ENCODE measurements at regions not wholly inside any gene's neighbourhood (a gene's known extent, or its start where the extent isn't known, plus 50 kb on each side); places are given as distances from the start of the nearest gene placed in this dataset.

DNA sequence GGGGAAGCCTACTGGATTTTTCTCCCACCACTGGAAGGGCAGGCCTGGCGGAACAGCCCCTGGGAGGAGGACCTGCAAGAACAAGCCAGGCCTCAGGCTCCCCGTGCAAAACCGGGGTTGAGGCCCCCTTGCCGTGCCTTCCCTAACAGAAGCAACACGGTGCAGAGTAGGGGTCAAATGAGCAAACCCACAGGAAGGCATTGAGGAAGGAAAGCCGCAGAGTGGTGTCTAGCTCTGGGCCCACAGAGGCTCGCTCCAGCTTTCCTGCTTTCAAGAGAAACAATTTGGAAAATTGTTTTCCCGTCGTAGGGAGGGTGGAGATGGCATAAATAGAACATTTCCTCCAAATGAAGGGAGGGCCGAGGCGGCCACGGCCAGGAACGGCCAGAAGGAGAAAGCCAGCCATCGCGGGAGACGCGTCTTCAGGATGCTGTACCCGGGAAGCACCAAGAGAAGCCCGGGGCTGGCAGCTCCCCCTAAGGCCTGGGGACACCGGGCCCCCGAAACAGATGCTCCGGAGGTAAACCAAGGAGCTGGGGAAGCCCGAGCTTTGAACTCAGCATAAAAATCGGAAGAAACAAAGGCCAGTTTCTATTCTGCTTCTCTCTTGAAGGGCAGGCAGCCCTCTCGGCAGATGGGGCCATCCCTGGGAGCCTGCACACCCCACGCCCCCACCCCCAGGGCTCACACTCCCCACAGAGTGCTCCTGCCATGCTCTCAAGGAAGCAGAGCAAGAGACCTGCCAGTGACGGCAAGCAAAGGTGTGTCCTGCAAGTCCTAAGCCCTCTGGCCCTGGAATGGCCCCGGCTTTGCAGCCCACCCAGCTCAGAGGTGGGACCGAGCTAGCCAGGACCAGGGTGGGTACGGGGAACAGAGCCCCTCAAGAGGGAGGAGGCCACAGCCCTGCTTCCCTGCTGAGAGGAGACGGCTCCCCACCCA, 92.0 kb downstream of the RBFOX3 start:
- H3K27ac ChIP-seq (ENCODE audit: insufficient read length, low read depth, low read length) = no peak overlapping the region
- no peak overlapping the region for H3K9ac ChIP-seq (ENCODE audit: extremely low read depth, insufficient read length, low read length)
- no peak overlapping the region for H3K18ac ChIP-seq (ENCODE audit: insufficient read length, low read depth, low read length)
- no peak for DNase-seq
- H3K36me3 Mint-ChIP-seq (ENCODE audit: insufficient read depth in 1 of 3, low read depth in 3 of 3) = no peaks in the 10 kb centered on the region
- H4K8ac ChIP-seq (replicated peaks; ENCODE audit: insufficient read length, low read depth, low read length) = no peak overlapping the region
- no CpG with 5 or more reads among the region's 31 CpGs for WGBS (ENCODE audit: extremely low coverage, insufficient read length, low lambda C conversion rate)
- H3K23ac ChIP-seq (ENCODE audit: insufficient read length, low read depth, low read length) = no peak overlapping the region
- TF ChIP-seq, protein P1, sequence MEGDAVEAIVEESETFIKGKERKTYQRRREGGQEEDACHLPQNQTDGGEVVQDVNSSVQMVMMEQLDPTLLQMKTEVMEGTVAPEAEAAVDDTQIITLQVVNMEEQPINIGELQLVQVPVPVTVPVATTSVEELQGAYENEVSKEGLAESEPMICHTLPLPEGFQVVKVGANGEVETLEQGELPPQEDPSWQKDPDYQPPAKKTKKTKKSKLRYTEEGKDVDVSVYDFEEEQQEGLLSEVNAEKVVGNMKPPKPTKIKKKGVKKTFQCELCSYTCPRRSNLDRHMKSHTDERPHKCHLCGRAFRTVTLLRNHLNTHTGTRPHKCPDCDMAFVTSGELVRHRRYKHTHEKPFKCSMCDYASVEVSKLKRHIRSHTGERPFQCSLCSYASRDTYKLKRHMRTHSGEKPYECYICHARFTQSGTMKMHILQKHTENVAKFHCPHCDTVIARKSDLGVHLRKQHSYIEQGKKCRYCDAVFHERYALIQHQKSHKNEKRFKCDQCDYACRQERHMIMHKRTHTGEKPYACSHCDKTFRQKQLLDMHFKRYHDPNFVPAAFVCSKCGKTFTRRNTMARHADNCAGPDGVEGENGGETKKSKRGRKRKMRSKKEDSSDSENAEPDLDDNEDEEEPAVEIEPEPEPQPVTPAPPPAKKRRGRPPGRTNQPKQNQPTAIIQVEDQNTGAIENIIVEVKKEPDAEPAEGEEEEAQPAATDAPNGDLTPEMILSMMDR (conservative IDR thresholded peaks at IDR 0.05) = no peak
- H3K27me3 ChIP-seq (ENCODE audit: insufficient read depth, low read length) = no peaks in the 10 kb centered on the region
- no peaks in the 10 kb centered on the region for H3K23me2 ChIP-seq (ENCODE audit: insufficient read length, low read depth, low read length, poor library complexity, severe bottlenecking)
- H3K27ac Mint-ChIP-seq = peak overlapping the region in 1 of 3 experiments; percentile 64; a peak in 1 of 7 replicates
- no peaks in the 10 kb centered on the region for H3K9me3 Mint-ChIP-seq
- H3K14ac ChIP-seq (ENCODE audit: insufficient read depth, low read length) = no peak overlapping the region
- H3K4me1 Mint-ChIP-seq = peaks cover 18% of the 10 kb centered on the region in 2 experiments
- H4K20me1 ChIP-seq (ENCODE audit: control insufficient read depth, insufficient read depth, insufficient read length) = no peaks in the 10 kb centered on the region
- H4K91ac ChIP-seq (ENCODE audit: insufficient read length, low read depth, low read length) = no peak overlapping the region
- no peak overlapping the region for H2AK5ac ChIP-seq (ENCODE audit: insufficient read length, low read length)
- no peak overlapping the region for H4K5ac ChIP-seq (ENCODE audit: insufficient read length, low read depth, low read length)
- H2BK120ac ChIP-seq (ENCODE audit: low read depth, low read length, poor library complexity, severe bottlenecking) = no peak overlapping the region
- H3K27me3 Mint-ChIP-seq (ENCODE audit: low read depth) = peaks cover 10% of the 10 kb centered on the region
- no peak overlapping the region for H3K4me2 ChIP-seq (ENCODE audit: insufficient read depth, insufficient read length, low read length)
- H3K79me1 ChIP-seq (ENCODE audit: insufficient read depth, low read depth, low read length, poor library complexity, severe bottlenecking) = no peaks in the 10 kb centered on the region
- no peak overlapping the region for H2BK12ac ChIP-seq (ENCODE audit: insufficient read length, low read depth, low read length)
- H2BK5ac ChIP-seq (ENCODE audit: insufficient read length, low read length) = no peak overlapping the region
- no peaks in the 10 kb centered on the region for H3K4me1 ChIP-seq (ENCODE audit: insufficient read depth, low read length)
- no peak overlapping the region for H3K4me3 Mint-ChIP-seq
- H3K79me2 ChIP-seq (ENCODE audit: insufficient read depth, low read length) = no peaks in the 10 kb centered on the region
- no peak overlapping the region for H2BK15ac ChIP-seq (ENCODE audit: low read depth, low read length)
- H2BK20ac ChIP-seq (ENCODE audit: low read depth, low read length, poor library complexity, severe bottlenecking) = no peak overlapping the region
- no peak overlapping the region for H3K4ac ChIP-seq (ENCODE audit: low read depth, low read length)
- H3K56ac ChIP-seq (ENCODE audit: insufficient read length, low read depth, low read length) = no peak overlapping the region
- H3T11ph ChIP-seq (ENCODE audit: low read length) = no peak overlapping the region
- H3K9me3 ChIP-seq (ENCODE audit: control insufficient read depth, low read depth, low read length) = no peaks in the 10 kb centered on the region
- no peak overlapping the region for H2AFZ ChIP-seq (ENCODE audit: low read length)

All from H9 (cell line).